NCI-H748 (cell line): ENCODE measurements at regions not wholly inside any gene's neighbourhood (a gene's known extent, or its start where the extent isn't known, plus 50 kb on each side); places are given as distances from the start of the nearest gene placed in this dataset.
"Not testable (repeated sequence)": the region's sequence is repeated elsewhere in the genome, so short reads cannot be mapped to it uniquely, and the experiment has no call there.

Source experiments
- DNase-seq: peaks from one replicate; lab custom pipeline; 2025; ENCODE audit not compliant: unreplicated experiment; lab: John Stamatoyannopoulos, UW

DNA sequence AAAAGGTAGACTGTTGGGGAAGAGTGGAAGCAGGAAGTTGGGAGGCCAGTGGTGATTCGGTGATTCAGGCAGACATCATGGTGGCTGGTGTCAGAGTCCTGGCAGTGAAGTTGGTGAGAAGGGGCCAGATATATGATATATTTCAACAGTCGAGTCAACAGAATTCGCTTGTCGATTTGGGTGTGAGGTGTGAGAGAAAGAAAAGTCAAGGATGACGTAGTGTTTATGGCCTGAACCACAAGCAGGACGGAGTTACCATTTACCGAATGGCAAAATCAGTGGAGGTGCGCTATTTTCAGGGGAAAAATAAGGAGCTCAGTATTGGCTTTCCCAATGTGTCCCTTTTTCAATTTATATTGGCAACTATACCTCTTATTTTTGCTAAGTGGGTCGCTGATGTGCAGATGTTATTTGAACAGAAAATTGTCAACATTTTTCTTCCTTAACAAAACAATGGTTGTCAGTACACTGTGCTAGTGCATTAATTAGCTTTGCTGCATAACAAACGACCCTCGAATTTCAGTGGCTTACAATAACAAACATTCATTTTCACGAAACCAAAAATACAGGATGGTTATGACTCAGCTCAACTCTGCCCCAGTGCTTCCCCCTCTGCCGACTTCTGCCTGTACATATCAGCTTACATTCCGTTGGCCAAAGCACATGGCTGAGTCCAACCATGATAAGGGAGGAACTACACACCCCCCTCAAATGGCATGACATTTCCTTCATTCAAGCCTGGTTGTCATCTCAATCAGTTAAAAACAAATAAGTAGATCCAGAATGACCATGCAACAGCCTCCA, 255.0 kb upstream of the ZFP64 start:
- DNase-seq, result no peak

- no peak for DNase-seq
These were observed 252.9 kb upstream of the ZFP64 start for GRCh38 chr20:52444455-52444854.

- no peak for DNase-seq
These were observed 252.3 kb upstream of the ZFP64 start for GRCh38 chr20:52443874-52444273.

GRCh38 chr20:52441710-52442109, 250.1 kb upstream of the ZFP64 start:
- DNase-seq, result no peak

DNA sequence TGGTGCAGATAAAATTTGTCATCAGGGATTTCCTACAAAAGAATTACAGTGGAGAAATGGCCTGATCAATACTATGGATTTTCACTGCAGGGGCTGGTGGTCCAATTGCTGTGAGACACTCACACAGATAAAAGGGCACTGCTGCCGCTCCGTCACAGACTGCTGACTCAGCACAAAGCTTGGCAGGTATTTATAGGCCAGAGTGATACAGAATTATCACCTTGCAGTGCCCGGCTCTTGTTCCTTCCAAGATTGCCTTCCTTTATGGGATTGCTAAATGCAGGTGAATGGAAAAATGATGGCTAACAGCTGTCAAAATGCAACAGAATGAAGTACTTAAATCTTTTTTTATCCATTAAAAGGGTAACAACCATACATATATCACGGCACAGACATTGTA, 247.8 kb upstream of the ZFP64 start:
- no peak for DNase-seq

DNA sequence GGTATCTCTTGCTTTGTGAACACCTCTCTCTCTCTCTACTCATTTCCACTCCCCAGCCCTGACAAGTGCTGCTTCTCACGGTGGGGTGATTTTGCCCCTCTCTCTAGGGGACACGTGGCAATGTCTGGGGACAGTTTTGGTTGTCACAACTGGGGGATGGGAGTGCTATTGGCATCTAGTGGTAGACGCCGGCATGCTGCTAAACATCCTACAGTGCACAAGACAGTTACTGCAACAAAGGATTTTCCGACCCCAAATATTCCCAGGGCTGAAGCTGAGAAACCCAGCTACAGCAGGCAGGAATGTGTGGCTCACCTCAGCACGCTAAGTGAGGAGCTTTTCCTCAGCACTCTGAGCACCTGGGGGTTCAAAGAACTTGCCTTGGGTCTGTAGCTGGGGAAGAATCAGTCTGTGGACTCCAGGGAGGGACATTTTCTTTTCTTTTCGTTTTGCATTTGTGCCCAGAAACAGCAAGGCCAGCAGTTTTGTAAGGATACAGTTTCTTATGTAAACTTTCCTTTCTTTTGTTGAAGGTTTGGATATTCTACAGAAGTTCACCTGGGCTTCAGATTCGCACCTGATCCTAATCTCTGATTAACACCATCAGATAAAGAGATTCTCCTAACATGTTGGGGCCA, 246.9 kb upstream of the ZFP64 start:
- no peak for DNase-seq

GRCh38 chr20:52434453-52434852, 242.9 kb upstream of the ZFP64 start:
- no peak for DNase-seq

DNA sequence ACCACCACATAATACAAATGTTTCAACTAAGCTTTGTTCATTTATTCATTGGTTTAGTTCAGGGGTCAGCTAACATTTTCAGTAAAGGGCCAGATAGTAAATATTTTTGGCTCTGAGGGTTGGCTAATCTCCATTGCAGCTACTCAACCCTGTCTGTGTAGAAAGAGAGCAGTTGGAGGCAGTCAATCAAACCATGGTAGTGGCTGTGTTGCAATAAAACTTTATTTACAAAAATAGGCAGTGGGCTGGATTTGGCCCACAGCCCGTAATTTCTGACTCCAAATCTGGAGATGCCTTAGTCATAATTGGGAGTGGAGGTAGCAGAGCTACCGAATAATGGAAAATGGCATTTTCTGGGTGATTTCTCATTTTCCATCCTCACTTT, 242.5 kb upstream of the ZFP64 start:
- no peak for DNase-seq

DNA sequence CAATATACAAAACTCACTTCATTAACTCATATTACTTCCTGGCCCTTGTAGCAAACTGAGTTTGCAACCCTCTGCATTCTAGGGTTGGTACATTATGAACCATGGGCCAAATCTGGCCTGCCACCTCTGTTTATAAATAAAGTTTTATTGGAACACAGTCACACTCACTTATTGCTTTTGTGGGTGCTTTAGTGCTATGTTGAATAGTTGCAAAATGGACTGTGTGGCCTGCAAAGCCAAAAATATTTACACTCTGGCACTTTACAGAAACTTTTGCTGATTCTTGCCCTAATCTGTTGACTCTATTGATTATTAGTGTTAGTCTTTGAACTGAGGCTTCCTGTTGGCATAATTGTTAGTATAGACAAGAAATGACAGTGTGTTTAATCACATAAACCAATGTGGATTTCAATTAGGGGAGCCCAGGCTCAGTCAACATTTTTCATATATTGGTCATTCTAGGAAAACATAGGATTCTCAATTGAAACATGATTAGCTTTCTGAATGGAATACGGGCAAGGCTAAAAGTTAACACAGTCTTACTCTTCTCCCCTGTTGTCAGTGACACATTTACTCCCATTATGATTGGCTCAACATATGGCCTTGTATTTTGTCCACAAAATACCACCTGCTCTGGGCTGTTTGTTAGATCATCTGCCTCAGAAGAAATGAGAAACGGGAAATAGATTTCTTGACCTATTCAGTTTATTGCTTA, 241.9 kb upstream of the ZFP64 start:
- no peak for DNase-seq

DNA sequence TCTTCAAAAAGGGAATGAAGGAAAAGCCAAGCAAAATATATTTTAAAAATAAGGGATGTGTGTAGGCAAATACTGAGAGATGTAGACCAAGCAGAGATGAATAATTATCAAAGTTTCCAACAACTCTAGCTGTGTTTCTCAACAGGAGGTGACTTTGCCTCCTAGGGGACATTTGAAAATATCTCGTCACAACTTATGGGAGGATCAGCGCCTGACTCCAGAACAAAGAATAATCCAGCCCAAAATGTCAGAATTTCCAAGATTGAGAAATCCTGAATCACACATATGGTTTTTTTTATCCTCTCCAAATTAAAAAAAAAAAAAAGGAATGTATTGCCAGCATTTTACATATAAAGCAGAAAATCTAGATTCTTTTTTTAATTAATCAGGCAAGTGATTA, 241.2 kb upstream of the ZFP64 start:
- no peak for DNase-seq

- DNase-seq, result no peak
These were observed 237.4 kb upstream of the ZFP64 start for GRCh38 chr20:52429029-52429428.

DNA sequence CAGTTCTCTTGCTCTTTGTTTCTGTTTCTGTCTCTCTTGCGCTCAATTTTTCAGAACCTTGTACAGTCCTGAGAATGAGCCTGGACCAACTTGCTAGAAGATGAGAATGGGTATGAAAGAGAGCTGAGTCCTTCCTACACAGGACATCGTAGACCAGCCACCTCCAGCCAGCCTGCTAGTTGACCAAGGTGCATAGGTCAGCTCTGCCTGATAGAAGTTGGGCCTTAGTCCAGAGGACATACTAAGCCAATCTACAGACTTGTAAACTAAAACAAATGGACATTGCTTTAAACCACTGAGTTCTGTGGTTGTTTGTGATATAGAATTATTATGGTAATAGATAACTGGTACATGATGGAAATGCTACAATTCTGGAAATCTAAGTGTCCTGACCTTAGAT, 236.4 kb upstream of the ZFP64 start:
- no peak for DNase-seq

GRCh38 chr20:52426856-52427255, 235.3 kb upstream of the ZFP64 start:
- DNase-seq, result no peak

DNA sequence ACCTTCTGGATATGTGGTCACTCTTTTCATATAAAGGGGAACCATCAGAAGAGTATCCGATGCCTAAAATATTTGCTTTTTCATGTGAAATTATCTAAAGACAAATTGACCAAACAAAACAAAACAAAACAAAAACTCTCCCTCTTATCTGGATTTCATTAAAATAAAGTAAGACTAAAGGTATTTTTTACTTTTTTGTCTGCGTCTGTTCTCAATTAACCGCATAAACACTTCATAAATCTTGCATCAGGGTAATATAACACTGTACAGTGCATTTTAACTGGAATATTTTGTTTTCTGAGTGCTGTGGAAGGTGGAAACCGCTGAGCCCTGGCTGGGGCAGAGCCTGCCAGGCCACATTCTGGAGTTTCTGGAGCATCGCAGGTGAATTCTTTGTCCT, 234.1 kb upstream of the ZFP64 start:
- no peak for DNase-seq

GRCh38 chr20:52425253-52425652, 233.7 kb upstream of the ZFP64 start:
- no peak for DNase-seq

- DNase-seq, result not testable (repeated sequence)
These were observed 232.9 kb upstream of the ZFP64 start for GRCh38 chr20:52424357-52424942.

DNA sequence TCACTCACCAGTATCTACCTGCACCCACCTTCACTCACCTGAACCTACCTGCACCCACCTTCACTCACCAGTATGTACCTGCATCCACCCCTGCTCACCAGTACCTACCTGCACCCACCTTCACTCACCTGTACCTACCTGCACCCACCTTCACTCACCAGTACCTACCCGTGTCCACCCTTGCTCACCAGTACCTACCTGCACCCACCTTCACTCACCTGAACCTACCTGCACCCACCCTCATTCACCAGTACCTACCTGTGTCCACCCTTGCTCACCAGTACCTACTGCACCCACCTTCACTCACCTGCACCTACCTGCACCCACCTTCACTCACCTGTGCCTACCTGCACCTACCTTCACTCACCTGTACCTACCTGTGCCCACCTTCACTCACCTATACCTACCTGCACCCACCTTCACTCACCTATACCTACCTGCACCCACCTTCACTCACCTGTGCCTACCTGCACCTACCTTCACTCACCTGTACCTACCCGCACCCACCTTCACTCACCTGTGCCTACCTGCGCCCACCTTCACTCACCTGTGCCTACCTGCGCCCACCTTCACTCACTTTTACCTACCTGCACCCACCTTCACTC, 232.1 kb upstream of the ZFP64 start:
- DNase-seq, result not testable (repeated sequence)

GRCh38 chr20:52422574-52423336, 231.2 kb upstream of the ZFP64 start:
- DNase-seq, result no peak

DNA sequence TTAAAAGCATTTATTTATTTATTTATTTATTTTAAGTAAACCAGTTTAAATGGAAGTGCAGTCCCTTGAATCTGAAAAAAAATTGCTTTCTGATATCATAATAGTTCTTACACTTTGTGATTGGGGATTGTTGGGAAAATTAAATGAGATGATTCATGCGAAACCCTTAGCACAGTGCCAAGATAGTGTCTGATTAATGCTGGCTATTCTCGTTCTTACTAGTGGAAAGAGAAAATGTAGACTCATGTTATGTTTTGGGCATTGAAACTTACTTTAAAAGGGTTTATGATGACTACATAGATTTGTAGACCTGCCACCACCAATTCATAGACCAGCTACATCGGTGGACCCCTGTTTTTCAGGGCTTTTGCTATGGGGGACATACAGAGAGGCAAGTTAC, 229.2 kb upstream of the ZFP64 start:
- DNase-seq, result no peak

DNA sequence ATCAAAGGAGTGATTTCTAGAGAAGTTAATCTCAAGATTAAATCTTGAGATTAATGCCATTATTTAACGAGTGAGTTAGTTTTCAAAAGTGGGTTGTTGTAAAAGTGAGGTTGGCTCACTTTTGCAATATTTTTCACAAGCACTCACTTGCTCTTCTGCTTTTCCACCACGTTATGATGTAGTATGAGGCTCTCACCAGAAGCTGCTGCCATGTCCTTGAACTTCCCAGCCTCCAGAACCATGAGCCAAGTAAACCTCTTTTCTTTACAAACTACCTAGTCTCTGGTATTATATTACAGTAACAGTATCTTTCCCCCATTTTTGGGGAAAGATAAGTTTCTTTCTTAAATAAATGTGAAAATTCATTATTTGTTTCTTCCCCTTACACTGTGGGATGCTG, 227.6 kb upstream of the ZFP64 start:
- no peak for DNase-seq

DNA sequence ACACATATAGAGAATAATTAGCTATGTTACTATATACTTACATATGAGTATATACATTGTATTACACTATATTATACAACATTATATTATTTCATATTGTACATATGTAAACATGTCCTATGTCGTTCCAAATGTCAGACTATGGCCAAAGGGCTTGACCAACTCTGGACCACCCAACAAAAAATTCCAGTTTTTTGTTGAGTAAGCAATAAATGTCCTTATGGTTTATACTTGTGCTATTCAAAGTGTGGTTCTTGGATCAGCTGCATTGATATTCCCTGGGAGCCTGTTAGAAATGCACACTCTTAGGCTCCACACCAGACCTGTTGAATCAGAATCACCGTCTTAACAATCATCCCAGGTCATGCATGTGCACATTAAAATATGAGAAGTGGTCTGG, 225.4 kb upstream of the ZFP64 start:
- no peak for DNase-seq
